Loucy (cell line): ENCODE measurements at regions not wholly inside any gene's neighbourhood (a gene's known extent, or its start where the extent isn't known, plus 50 kb on each side); places are given as distances from the start of the nearest gene placed in this dataset.

Experiments used
- H2AFZ ChIP-seq: fragments of 200-600 bp; sonication (generic); 2 replicates; pipeline ENCODE4 v1.6.0; 2016; ENCODE audit warnings: antibody characterized with exemption, mild to moderate bottlenecking, low read length, moderate library complexity
- H3F3A ChIP-seq: fragments of 200-600 bp; 2 replicates; pipeline ENCODE4 v1.6.0; 2016; ENCODE audit warnings: antibody characterized with exemption, low read depth, mild to moderate bottlenecking
- H3K27me3 ChIP-seq: fragments of 200-600 bp; sonication (generic); 2 replicates; pipeline ENCODE4 v1.6.1; 2014; ENCODE audit warnings: low read length, mild to moderate bottlenecking; ENCODE audit not compliant: insufficient read depth, poor library complexity, severe bottlenecking
- H3K36me3 ChIP-seq: fragments of 200-600 bp; sonication (generic); 2 replicates; pipeline ENCODE4 v1.6.1; 2016; ENCODE audit warnings: low read length; ENCODE audit not compliant: insufficient read depth
- H3K4me1 ChIP-seq: fragments of 200-600 bp; sonication (generic); 2 replicates; pipeline ENCODE4 v1.5.1; 2014; ENCODE audit warnings: low read length, mild to moderate bottlenecking; ENCODE audit not compliant: insufficient read depth, poor library complexity, severe bottlenecking
- H3K4me2 ChIP-seq: fragments of 200-600 bp; sonication (generic); 2 replicates; pipeline ENCODE4 v1.6.0; 2014; ENCODE audit warnings: antibody characterized with exemption, low read length, low read depth, mild to moderate bottlenecking; ENCODE audit not compliant: poor library complexity, severe bottlenecking
- H3K4me3 ChIP-seq: fragments of 200-600 bp; sonication (generic); 2 replicates; pipeline ENCODE4 v1.5.1; 2014; ENCODE audit warnings: low read length, mild to moderate bottlenecking, mixed read lengths; ENCODE audit not compliant: poor library complexity, severe bottlenecking
- H3K79me2 ChIP-seq: fragments of 200-600 bp; sonication (generic); 2 replicates; pipeline ENCODE4 v1.6.1; 2014; ENCODE audit warnings: low read length; ENCODE audit not compliant: insufficient read depth
- H3K9ac ChIP-seq: fragments of 200-600 bp; sonication (generic); 2 replicates; pipeline ENCODE4 v1.6.0; 2014; ENCODE audit warnings: mild to moderate bottlenecking, low read depth, low read length, moderate library complexity; ENCODE audit not compliant: poor library complexity, severe bottlenecking
- H3K9me2 ChIP-seq: fragments of 200-600 bp; sonication (generic); replicated peaks from 2 replicates; pipeline ENCODE4 v1.6.1; 2016; ENCODE audit warnings: low read depth, low read length, mixed read lengths
- H3K9me3 ChIP-seq: fragments of 200-600 bp; sonication (generic); 2 replicates; pipeline ENCODE4 v1.6.1; 2014; ENCODE audit warnings: mild to moderate bottlenecking, antibody characterized with exemption, low read length, low read depth; ENCODE audit not compliant: insufficient read depth
- H4K20me1 ChIP-seq: fragments of 200-600 bp; sonication (generic); 2 replicates; pipeline ENCODE4 v1.6.0; 2014; ENCODE audit warnings: antibody characterized with exemption, low read length, mild to moderate bottlenecking; ENCODE audit not compliant: insufficient read depth, poor library complexity, severe bottlenecking
- EZH2phosphoT487 ChIP-seq: fragments of 200-600 bp; IDR thresholded peaks from 2 replicates; pipeline ENCODE4 v1.6.1; 2018; ENCODE audit warnings: antibody characterized with exemption, mild to moderate bottlenecking, moderate library complexity, borderline replicate concordance
- TF ChIP-seq, protein P1 (sequence below): fragments of 200-600 bp; sonication (generic); conservative IDR thresholded peaks from 2 replicates; pipeline ENCODE4 v1.5.1; 2014; ENCODE audit warnings: mild to moderate bottlenecking, antibody characterized with exemption, low read length

DNA sequence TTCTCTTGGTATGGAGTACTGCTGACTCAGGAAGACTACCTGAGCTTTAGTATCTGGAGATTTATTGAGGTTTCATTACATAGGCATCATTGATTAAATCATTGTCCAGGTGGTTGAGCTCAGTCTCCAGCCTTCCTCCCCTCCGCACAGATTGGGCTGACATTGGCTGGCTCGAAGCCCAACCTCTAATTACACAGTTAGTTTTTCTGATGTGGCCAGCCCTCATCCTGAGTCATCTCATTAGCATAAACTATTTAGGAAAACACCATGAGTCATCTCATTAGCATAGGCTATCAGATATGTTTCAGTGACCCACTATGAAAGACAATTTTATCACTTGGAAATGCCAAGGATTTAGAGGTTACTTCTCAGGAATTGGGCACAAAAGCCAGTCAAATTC lies 93.9 kb upstream of the ANKRD50 start:
- Histone ChIP-seq H3K9me3 (no peaks in the 10 kb centered on the region), H3K4me3 (no peak overlapping the region), H3K27me3 (no peaks in the 10 kb centered on the region), H3K9ac (no peak overlapping the region), H2AFZ (no peak overlapping the region), H3K9me2 (no peaks in the 10 kb centered on the region; the same call in 1 of the 2 replicates), H3K36me3 (no peaks in the 10 kb centered on the region), H3F3A (no peaks in the 10 kb centered on the region), H4K20me1 (no peaks in the 10 kb centered on the region), H3K79me2 (no peaks in the 10 kb centered on the region), H3K4me1 (no peaks in the 10 kb centered on the region), H3K4me2 (no peak overlapping the region)
- no peak for TF ChIP-seq EZH2phosphoT487

DNA sequence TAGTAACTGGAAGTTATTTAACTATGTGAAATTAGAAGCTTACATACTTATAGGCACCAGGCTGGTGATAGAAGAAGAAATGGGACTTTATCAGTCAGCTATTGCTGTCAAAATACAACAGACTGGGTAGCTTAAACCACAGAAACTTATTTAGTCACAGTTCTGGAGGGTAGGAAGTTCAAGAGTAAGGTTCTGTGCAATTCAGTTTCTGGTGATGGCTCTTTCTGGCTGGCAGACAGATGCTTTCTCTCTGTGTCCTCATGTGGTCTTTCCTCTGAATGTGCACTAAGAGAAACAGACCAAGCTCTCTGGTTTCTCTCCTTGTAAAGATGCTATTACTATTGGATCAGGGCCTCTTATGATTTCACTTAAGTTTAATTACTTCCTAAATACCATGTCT lies 92.1 kb upstream of the ANKRD50 start:
- Histone ChIP-seq H4K20me1 (no peaks in the 10 kb centered on the region), H3K36me3 (no peaks in the 10 kb centered on the region), H3K9me3 (no peaks in the 10 kb centered on the region), H3K4me3 (no peak overlapping the region), H3K27me3 (no peaks in the 10 kb centered on the region), H2AFZ (no peak overlapping the region), H3K4me1 (no peaks in the 10 kb centered on the region), H3K9ac (no peak overlapping the region), H3K9me2 (no peaks in the 10 kb centered on the region; the same call in 1 of the 2 replicates), H3K4me2 (no peak overlapping the region), H3K79me2 (no peaks in the 10 kb centered on the region), H3F3A (no peaks in the 10 kb centered on the region)
- TF ChIP-seq, protein P1, sequence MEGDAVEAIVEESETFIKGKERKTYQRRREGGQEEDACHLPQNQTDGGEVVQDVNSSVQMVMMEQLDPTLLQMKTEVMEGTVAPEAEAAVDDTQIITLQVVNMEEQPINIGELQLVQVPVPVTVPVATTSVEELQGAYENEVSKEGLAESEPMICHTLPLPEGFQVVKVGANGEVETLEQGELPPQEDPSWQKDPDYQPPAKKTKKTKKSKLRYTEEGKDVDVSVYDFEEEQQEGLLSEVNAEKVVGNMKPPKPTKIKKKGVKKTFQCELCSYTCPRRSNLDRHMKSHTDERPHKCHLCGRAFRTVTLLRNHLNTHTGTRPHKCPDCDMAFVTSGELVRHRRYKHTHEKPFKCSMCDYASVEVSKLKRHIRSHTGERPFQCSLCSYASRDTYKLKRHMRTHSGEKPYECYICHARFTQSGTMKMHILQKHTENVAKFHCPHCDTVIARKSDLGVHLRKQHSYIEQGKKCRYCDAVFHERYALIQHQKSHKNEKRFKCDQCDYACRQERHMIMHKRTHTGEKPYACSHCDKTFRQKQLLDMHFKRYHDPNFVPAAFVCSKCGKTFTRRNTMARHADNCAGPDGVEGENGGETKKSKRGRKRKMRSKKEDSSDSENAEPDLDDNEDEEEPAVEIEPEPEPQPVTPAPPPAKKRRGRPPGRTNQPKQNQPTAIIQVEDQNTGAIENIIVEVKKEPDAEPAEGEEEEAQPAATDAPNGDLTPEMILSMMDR, result no peak

DNA sequence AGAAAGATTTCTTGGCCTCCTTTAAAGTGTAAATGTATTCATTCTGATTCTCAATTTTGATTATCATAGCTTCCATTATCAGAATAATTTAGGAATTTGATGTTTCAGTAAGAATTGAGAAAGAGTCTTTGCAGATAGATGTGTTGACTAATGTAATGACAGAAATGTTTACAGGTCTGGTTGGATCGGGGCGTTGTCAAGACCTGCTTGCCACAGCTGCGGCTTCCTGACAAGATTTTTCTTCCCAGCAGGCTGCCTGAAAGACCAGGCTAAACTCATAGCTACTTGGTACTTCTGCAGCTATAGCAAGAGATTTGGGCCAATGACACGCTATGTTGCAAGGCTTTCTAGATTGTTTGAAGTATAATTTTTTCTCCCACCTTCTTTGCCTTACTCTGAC lies 91.5 kb upstream of the ANKRD50 start:
- no peaks in the 10 kb centered on the region for H4K20me1 ChIP-seq

DNA sequence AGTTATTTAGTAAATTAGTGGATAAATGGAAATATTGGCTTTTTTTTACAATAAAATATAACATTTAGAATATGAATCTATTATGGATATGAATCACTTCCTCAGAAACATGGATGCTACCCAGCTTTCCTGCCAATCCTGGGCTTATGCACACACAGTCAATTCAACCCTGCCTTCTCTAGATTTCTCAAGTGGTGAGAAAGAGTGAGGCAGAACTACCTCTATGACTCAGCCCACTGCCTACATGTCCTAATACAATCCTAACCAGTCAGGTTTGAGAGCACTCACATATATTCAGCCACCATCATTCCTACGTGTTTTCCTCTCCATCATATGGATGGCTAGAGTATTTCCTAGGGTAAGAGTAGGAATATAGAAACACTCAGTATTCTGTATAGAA lies 91.1 kb upstream of the ANKRD50 start:
- H3K9me2 ChIP-seq, result no peaks in the 10 kb centered on the region
- H2AFZ ChIP-seq, result no peak overlapping the region
- no peak overlapping the region for H3K4me3 ChIP-seq
- no peaks in the 10 kb centered on the region for H3K36me3 ChIP-seq
- H3K4me2 ChIP-seq, result no peak overlapping the region
- no peaks in the 10 kb centered on the region for H3K4me1 ChIP-seq
- no peaks in the 10 kb centered on the region for H4K20me1 ChIP-seq
- no peaks in the 10 kb centered on the region for H3K27me3 ChIP-seq
- no peak overlapping the region for H3K9ac ChIP-seq
- TF ChIP-seq EZH2phosphoT487, result no peak
- TF ChIP-seq, protein P1, result no peak
- no peaks in the 10 kb centered on the region for H3K9me3 ChIP-seq
- H3F3A ChIP-seq, result no peaks in the 10 kb centered on the region
- no peaks in the 10 kb centered on the region for H3K79me2 ChIP-seq

More for the DNA sequence above, 91.5 kb upstream of the ANKRD50 start:
- no peaks in the 10 kb centered on the region for H3K79me2 ChIP-seq
- no peak overlapping the region for H3K4me3 ChIP-seq
- no peaks in the 10 kb centered on the region for H3K36me3 ChIP-seq
- no peak overlapping the region for H3K4me2 ChIP-seq
- TF ChIP-seq EZH2phosphoT487, result no peak
- TF ChIP-seq, protein P1, result no peak
- H3F3A ChIP-seq, result no peaks in the 10 kb centered on the region
- H3K9ac ChIP-seq, result no peak overlapping the region
- H3K27me3 ChIP-seq, result no peaks in the 10 kb centered on the region
- H2AFZ ChIP-seq, result no peak overlapping the region
- no peaks in the 10 kb centered on the region for H3K4me1 ChIP-seq
- H3K9me3 ChIP-seq, result no peaks in the 10 kb centered on the region
- H3K9me2 ChIP-seq, result no peaks in the 10 kb centered on the region
